IMR-90 (cell line): ENCODE measurements at regions not wholly inside any gene's neighbourhood (a gene's known extent, or its start where the extent isn't known, plus 50 kb on each side); places are given as distances from the start of the nearest gene placed in this dataset.

ENCODE experiments used
- ATAC-seq: fragments of 200-7000 bp; cut with Tn5 transposase; 2 replicates; pipeline ENCODE4 v1.9.1; 2020; ENCODE audit warnings: low read depth, mild to moderate bottlenecking, moderate library complexity
- BruUV-seq: library from RNA; stranded (reverse); fragments of 400-500 nt; replicated peaks from 2 replicates; lab custom pipeline; 2021; lab: Mats Ljungman, UMichigan
- CTCF ChIA-PET: fragments of 300-600 bp; formaldehyde crosslinking; extraction: SDS; loops from one replicate; lab custom pipeline; 2021; ENCODE audit warnings: antibody characterized with exemption; lab: Yijun Ruan, JAX
- POLR2A ChIA-PET: fragments of 300-600 bp; sonication (Branson Sonifier 250); formaldehyde crosslinking; loops from one replicate; lab custom pipeline; 2022; ENCODE audit warnings: antibody characterized with exemption; ENCODE audit not compliant: unreplicated experiment; lab: Charles Lee
- DNase-seq: peaks from one replicate; pipeline ENCODE4 v3.0.0; 2013
- H2AFZ ChIP-seq: replicated peaks from 2 replicates; pipeline ENCODE3; 2013; ENCODE audit warnings: low read length, mild to moderate bottlenecking; ENCODE audit not compliant: poor library complexity
- H2AK5ac ChIP-seq: 2 replicates; pipeline ENCODE4 v1.6.1; 2013; ENCODE audit warnings: low read depth, low read length, inconsistent platforms
- H2AK9ac ChIP-seq: replicated peaks from 2 replicates; pipeline ENCODE3; 2013; ENCODE audit warnings: mild to moderate bottlenecking, low read depth, low read length, moderate library complexity; ENCODE audit not compliant: poor library complexity
- H2BK120ac ChIP-seq: 2 replicates; pipeline ENCODE4 v1.6.1; 2013; ENCODE audit warnings: low read depth, low read length, inconsistent platforms
- H2BK15ac ChIP-seq: 3 replicates; pipeline ENCODE4 v1.6.1; 2013; ENCODE audit warnings: low read depth, low read length, inconsistent platforms
- H2BK20ac ChIP-seq: 2 replicates; pipeline ENCODE4 v1.6.1; 2013; ENCODE audit warnings: low read depth, mild to moderate bottlenecking, inconsistent platforms, low read length, moderate library complexity
- H2BK5ac ChIP-seq: 2 replicates; pipeline ENCODE4 v1.6.1; 2013; ENCODE audit warnings: mild to moderate bottlenecking, low read depth, low read length, inconsistent platforms; ENCODE audit not compliant: poor library complexity, severe bottlenecking
- H3K14ac ChIP-seq: replicated peaks from 2 replicates; pipeline ENCODE4 v1.6.1; 2013; ENCODE audit warnings: low read depth, low read length, inconsistent platforms
- H3K18ac ChIP-seq: 2 replicates; pipeline ENCODE4 v1.6.1; 2013; ENCODE audit warnings: low read depth, low read length, control low read depth
- H3K23ac ChIP-seq: 2 replicates; pipeline ENCODE4 v1.6.1; 2013; ENCODE audit warnings: low read depth, low read length, inconsistent platforms
- H3K27ac ChIP-seq: 2 replicates; pipeline ENCODE4 v1.5.1; 2013; ENCODE audit warnings: mild to moderate bottlenecking, control low read depth, low read length; ENCODE audit not compliant: insufficient read depth
- H3K27me3 ChIP-seq: 2 replicates; pipeline ENCODE4 v1.6.1; 2013; ENCODE audit warnings: low read length; ENCODE audit not compliant: control insufficient read depth, insufficient read depth
- H3K36me3 ChIP-seq: 2 replicates; pipeline ENCODE4 v1.6.1; 2013; ENCODE audit warnings: low read length, mixed read lengths; ENCODE audit not compliant: control insufficient read depth, insufficient read depth
- H3K4ac ChIP-seq: 2 replicates; pipeline ENCODE4 v1.6.1; 2013; ENCODE audit warnings: low read depth, low read length, inconsistent platforms
- H3K4me1 ChIP-seq: 2 replicates; pipeline ENCODE4 v1.6.1; 2013; ENCODE audit warnings: low read length, mixed read lengths; ENCODE audit not compliant: control insufficient read depth, insufficient read depth
- H3K4me2 ChIP-seq: 2 replicates; pipeline ENCODE4 v1.6.1; 2013; ENCODE audit warnings: low read depth, mild to moderate bottlenecking, control low read depth, low read length, moderate library complexity
- H3K4me3 ChIP-seq: 2 replicates; pipeline ENCODE4 v1.5.1; 2013; ENCODE audit warnings: low read depth, mild to moderate bottlenecking, control low read depth, low read length, moderate library complexity; ENCODE audit not compliant: insufficient read depth
- H3K56ac ChIP-seq: 2 replicates; pipeline ENCODE4 v1.6.1; 2013; ENCODE audit warnings: low read length, inconsistent platforms; ENCODE audit not compliant: insufficient read depth; ENCODE audit errors: extremely low read depth
- H3K79me1 ChIP-seq, 2 experiments: 2 replicates each; pipeline ENCODE4 v1.6.1; 2013; ENCODE audit warnings: low read length in 2 of 2, inconsistent platforms in 1 of 2, low read depth in 1 of 2
- H3K9ac ChIP-seq: 2 replicates; pipeline ENCODE4 v1.6.1; 2013; ENCODE audit warnings: low read depth, low read length, control low read depth
- H3K9me1 ChIP-seq: 2 replicates; pipeline ENCODE4 v1.6.1; 2013; ENCODE audit warnings: low read length, inconsistent platforms; ENCODE audit not compliant: insufficient read depth
- H3K9me3 ChIP-seq: 2 replicates; pipeline ENCODE4 v1.6.1; 2013; ENCODE audit warnings: low read length; ENCODE audit not compliant: control insufficient read depth, insufficient read depth
- H4K20me1 ChIP-seq: 2 replicates; pipeline ENCODE4 v1.6.1; 2013; ENCODE audit warnings: low read length, inconsistent platforms; ENCODE audit not compliant: insufficient read depth
- H4K5ac ChIP-seq: 2 replicates; pipeline ENCODE4 v1.6.1; 2013; ENCODE audit warnings: mild to moderate bottlenecking, low read depth, low read length, control low read depth
- H4K8ac ChIP-seq, 2 experiments: 2 replicates each; pipeline ENCODE4 v1.6.1; 2013; ENCODE audit warnings: low read depth in 2 of 2, low read length in 2 of 2, control low read depth in 1 of 2, inconsistent platforms in 1 of 2
- H4K91ac ChIP-seq: 2 replicates; pipeline ENCODE4 v1.6.1; 2013; ENCODE audit warnings: low read depth, low read length, inconsistent platforms; ENCODE audit not compliant: insufficient read depth
- BHLHE40 ChIP-seq: fragments of 150-350 bp; IDR thresholded peaks from 2 replicates; pipeline ENCODE4 v1.6.1; 2016; ENCODE audit warnings: mild to moderate bottlenecking, low read depth, low read length
- CEBPB ChIP-seq: IDR thresholded peaks from 2 replicates; pipeline ENCODE4 v1.6.1; 2012; ENCODE audit warnings: low read depth, low read length, improper control_type of control experiment
- CHD1 ChIP-seq: IDR thresholded peaks from 2 replicates; pipeline ENCODE4 v1.6.1; 2012; ENCODE audit warnings: low read depth, low read length, improper control_type of control experiment
- FOS ChIP-seq: fragments of 150-350 bp; IDR thresholded peaks from 2 replicates; pipeline ENCODE4 v1.6.1; 2016; ENCODE audit warnings: low read depth, low read length
- MAFK ChIP-seq: IDR thresholded peaks from 2 replicates; pipeline ENCODE4 v1.6.1; 2012; ENCODE audit warnings: low read depth, low read length, improper control_type of control experiment
- MAZ ChIP-seq: IDR thresholded peaks from 2 replicates; pipeline ENCODE4 v1.6.1; 2012; ENCODE audit warnings: low read depth, mild to moderate bottlenecking, low read length, improper control_type of control experiment, moderate library complexity, borderline replicate concordance
- MXI1 ChIP-seq: IDR thresholded peaks from 2 replicates; pipeline ENCODE4 v1.6.1; 2012; ENCODE audit warnings: low read depth, mild to moderate bottlenecking, low read length, moderate library complexity, borderline replicate concordance
- NFE2L2 ChIP-seq: fragments of 150-350 bp; IDR thresholded peaks from 2 replicates; pipeline ENCODE4 v1.6.1; 2016; ENCODE audit warnings: low read depth, mild to moderate bottlenecking, low read length
- POLR2A ChIP-seq: IDR thresholded peaks from 2 replicates; pipeline ENCODE4 v1.6.1; 2012; ENCODE audit warnings: mild to moderate bottlenecking, low read depth, low read length
- RAD21 ChIP-seq: IDR thresholded peaks from 2 replicates; pipeline ENCODE4 v1.6.1; 2012; ENCODE audit warnings: low read length, improper control_type of control experiment
- RCOR1 ChIP-seq: IDR thresholded peaks from 2 replicates; pipeline ENCODE4 v1.6.1; 2012; ENCODE audit warnings: mild to moderate bottlenecking, low read length, improper control_type of control experiment; ENCODE audit not compliant: insufficient replicate concordance
- RFX5 ChIP-seq: IDR thresholded peaks from 2 replicates; pipeline ENCODE4 v1.8.0; 2012; ENCODE audit warnings: low read depth, mild to moderate bottlenecking, low read length, moderate library complexity
- SMC3 ChIP-seq: fragments of 150-350 bp; IDR thresholded peaks from 2 replicates; pipeline ENCODE4 v1.6.1; 2016; ENCODE audit warnings: low read depth, mild to moderate bottlenecking, antibody characterized with exemption, low read length, moderate library complexity
- WGBS, 2 experiments: methylation state at CpG; one replicate each; pipeline versions ENCODE4 v1.1.5 to v1.1.7; 2013; ENCODE audit warnings: missing lambda C conversion rate in 2 of 2; ENCODE audit not compliant: insufficient read length in 1 of 2; ENCODE audit errors: extremely low coverage in 2 of 2; 5-methylcytosine and 5-hydroxymethylcytosine counted together
- dilution Hi-C: fragments of 300-500 bp; cut with HindIII; formaldehyde crosslinking; loops from one replicate; pipeline ENCODE4 v1.14.3; 2018; ENCODE audit warnings: low sequenced_read_pairs; ENCODE audit not compliant: unreplicated experiment
- in situ Hi-C: fragments of 300-500 bp; cut with MboI; formaldehyde crosslinking; loops from 3 replicates; pipeline ENCODE4 v1.14.3; 2019; ENCODE audit warnings: low sequenced_read_pairs, inconsistent platforms, mixed read lengths
- intact Hi-C: fragments of 100-400 bp; cut with micrococcal nuclease; formaldehyde crosslinking; loops from 2 replicates; pipeline ENCODE4 v1.10.0; 2022
- TF ChIP-seq, protein P1 (sequence below): fragments of 150-350 bp; IDR thresholded peaks from 2 replicates; pipeline ENCODE4 v1.6.1; 2016; ENCODE audit warnings: low read depth, mild to moderate bottlenecking, low read length, moderate library complexity, borderline replicate concordance
- TF ChIP-seq, protein P2 (sequence below): fragments of 150-350 bp; IDR thresholded peaks from 2 replicates; pipeline ENCODE4 v1.6.1; 2017; ENCODE audit warnings: mild to moderate bottlenecking, antibody characterized with exemption, low read length, low read depth
- TF ChIP-seq, protein P3 (sequence below): conservative IDR thresholded peaks from 2 replicates; pipeline ENCODE4 v1.5.1; 2012; ENCODE audit warnings: mild to moderate bottlenecking, low read depth, low read length, improper control_type of control experiment

DNA sequence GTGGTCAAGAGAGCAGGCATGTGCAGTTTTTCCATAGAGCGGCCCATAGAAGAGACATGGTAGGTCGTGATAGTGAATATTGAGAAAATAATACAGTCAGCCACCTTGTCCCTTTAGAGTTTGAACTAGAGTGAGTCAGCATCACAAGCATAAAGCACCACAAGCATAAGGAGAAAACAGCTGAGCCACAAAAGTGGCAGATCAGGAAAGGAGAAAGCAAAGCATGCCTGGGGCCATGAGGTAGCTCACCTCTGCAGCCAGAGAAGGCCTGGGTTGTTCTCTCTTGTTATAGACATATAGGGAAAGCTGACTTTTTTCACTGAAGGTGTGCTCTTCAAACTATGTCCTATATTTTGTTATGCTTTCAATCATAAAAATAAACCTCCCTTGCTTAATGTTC, 879.0 kb downstream of the DSC3 start:
- CTCF ChIA-PET, result no interaction called here
- Histone ChIP-seq H3K36me3 (no peaks in the 10 kb centered on the region), H2BK120ac (no peak overlapping the region), H3K23ac (no peak overlapping the region), H3K4me1 (no peaks in the 10 kb centered on the region), H3K9me1 (no peaks in the 10 kb centered on the region), H3K79me1 (no peaks in the 10 kb centered on the region), H3K14ac (no peak overlapping the region), H3K18ac (no peak overlapping the region), H3K9ac (no peak overlapping the region), H3K4me2 (no peak overlapping the region), H2AFZ (no peak overlapping the region), H4K5ac (no peak overlapping the region), H2AK5ac (no peak overlapping the region), H2BK5ac (no peak overlapping the region), H3K4me3 (no peak overlapping the region), H4K20me1 (no peaks in the 10 kb centered on the region), H2AK9ac (no peak overlapping the region), H4K8ac (no peak overlapping the region), H3K4ac (no peak overlapping the region), H4K91ac (no peak overlapping the region), H3K9me3 (peaks cover 2% of the 10 kb centered on the region; the same call in 1 of the 2 replicates), H2BK15ac (no peak overlapping the region), H3K56ac (no peak overlapping the region), H2BK20ac (no peak overlapping the region), H3K27ac (no peak overlapping the region), H3K27me3 (no peaks in the 10 kb centered on the region)
- BruUV-seq, result no TSS peak
- ATAC-seq (no peak), DNase-seq (no peak)
- intact Hi-C loops (no loop called here), dilution Hi-C loops (no loop called here), in situ Hi-C loops (no loop called here)
- POLR2A ChIA-PET, result no interaction called here
- no CpG with 5 or more reads among the region's 2 CpGs for WGBS, 2 experiments
- TF ChIP-seq NFE2L2 (no peak), MAZ (no peak), MXI1 (no peak), RCOR1 (no peak), RAD21 (no peak), BHLHE40 (no peak), CHD1 (no peak), MAFK (no peak), SMC3 (no peak), RFX5 (no peak), CEBPB (no peak), POLR2A (no peak), FOS (no peak)
- TF ChIP-seq, protein P1, sequence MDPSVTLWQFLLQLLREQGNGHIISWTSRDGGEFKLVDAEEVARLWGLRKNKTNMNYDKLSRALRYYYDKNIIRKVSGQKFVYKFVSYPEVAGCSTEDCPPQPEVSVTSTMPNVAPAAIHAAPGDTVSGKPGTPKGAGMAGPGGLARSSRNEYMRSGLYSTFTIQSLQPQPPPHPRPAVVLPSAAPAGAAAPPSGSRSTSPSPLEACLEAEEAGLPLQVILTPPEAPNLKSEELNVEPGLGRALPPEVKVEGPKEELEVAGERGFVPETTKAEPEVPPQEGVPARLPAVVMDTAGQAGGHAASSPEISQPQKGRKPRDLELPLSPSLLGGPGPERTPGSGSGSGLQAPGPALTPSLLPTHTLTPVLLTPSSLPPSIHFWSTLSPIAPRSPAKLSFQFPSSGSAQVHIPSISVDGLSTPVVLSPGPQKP, result no peak
- TF ChIP-seq, protein P2, sequence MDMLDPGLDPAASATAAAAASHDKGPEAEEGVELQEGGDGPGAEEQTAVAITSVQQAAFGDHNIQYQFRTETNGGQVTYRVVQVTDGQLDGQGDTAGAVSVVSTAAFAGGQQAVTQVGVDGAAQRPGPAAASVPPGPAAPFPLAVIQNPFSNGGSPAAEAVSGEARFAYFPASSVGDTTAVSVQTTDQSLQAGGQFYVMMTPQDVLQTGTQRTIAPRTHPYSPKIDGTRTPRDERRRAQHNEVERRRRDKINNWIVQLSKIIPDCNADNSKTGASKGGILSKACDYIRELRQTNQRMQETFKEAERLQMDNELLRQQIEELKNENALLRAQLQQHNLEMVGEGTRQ, result no peak
- TF ChIP-seq, protein P3, sequence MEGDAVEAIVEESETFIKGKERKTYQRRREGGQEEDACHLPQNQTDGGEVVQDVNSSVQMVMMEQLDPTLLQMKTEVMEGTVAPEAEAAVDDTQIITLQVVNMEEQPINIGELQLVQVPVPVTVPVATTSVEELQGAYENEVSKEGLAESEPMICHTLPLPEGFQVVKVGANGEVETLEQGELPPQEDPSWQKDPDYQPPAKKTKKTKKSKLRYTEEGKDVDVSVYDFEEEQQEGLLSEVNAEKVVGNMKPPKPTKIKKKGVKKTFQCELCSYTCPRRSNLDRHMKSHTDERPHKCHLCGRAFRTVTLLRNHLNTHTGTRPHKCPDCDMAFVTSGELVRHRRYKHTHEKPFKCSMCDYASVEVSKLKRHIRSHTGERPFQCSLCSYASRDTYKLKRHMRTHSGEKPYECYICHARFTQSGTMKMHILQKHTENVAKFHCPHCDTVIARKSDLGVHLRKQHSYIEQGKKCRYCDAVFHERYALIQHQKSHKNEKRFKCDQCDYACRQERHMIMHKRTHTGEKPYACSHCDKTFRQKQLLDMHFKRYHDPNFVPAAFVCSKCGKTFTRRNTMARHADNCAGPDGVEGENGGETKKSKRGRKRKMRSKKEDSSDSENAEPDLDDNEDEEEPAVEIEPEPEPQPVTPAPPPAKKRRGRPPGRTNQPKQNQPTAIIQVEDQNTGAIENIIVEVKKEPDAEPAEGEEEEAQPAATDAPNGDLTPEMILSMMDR, result no peak
